ENCODE measurements at regions not wholly inside any gene's neighbourhood (a gene's known extent, or its start where the extent isn't known, plus 50 kb on each side); places are given as distances from the start of the nearest gene placed in this dataset.

GRCh38 chr9:26789959-26790358 is 102.6 kb downstream of the CAAP1 start:
- Histone ChIP-seq H3K27ac (ENCODE audit: low read depth, low read length) (no peak overlapping the region), H4K91ac (replicated peaks; ENCODE audit: insufficient read length, low read length) (no peak overlapping the region), H2AFZ (ENCODE audit: low read length) (no peak overlapping the region), H2BK120ac (replicated peaks; ENCODE audit: low read depth, low read length) (peak overlapping the region; percentile 39), H2BK20ac (ENCODE audit: low read length) (0 out of 2 replicates have a peak overlapping the region, but pooled peaks have one; percentile 55), H4K8ac (ENCODE audit: extremely low read depth, insufficient read depth, low read length) (no peak overlapping the region), H3K4me1 (replicated peaks in 1 of 4; ENCODE audit: control insufficient read depth in 3 of 4, insufficient read depth in 4 of 4, low read length in 3 of 4) (peaks cover 0 to 10% (median 0%) of the 10 kb centered on the region in 4 experiments; a peak in 1 of 7 replicates), H4K5ac (ENCODE audit: insufficient read length, low read depth, low read length) (no peak overlapping the region), H4K20me1 (replicated peaks in 1 of 2; ENCODE audit: control insufficient read depth in 1 of 2, insufficient read depth in 2 of 2, low read length in 2 of 2) (no peaks in the 10 kb centered on the region), H3K4me3 (ENCODE audit: extremely low read depth in 1 of 4, insufficient read depth in 2 of 4, low read depth in 3 of 4, low read length in 4 of 4) (no peak overlapping the region), H3K4ac (replicated peaks; ENCODE audit: insufficient read length, low read depth, low read length) (no peak overlapping the region), H3K9ac (replicated peaks in 1 of 4; ENCODE audit: extremely low read depth in 1 of 4, low read depth in 3 of 4, low read length in 3 of 4) (no peak overlapping the region), H2AK5ac (ENCODE audit: low read depth, low read length) (no peak overlapping the region), H3K23me2 (ENCODE audit: low read depth, low read length) (no peaks in the 10 kb centered on the region), H2BK5ac (ENCODE audit: low read depth, low read length) (no peak overlapping the region), H2BK12ac (ENCODE audit: low read depth, low read length) (no peak overlapping the region), H3K36me3 (ENCODE audit: control insufficient read depth in 2 of 4, insufficient read depth in 4 of 4, low read length in 3 of 4) (no peaks in the 10 kb centered on the region), H3K23ac (ENCODE audit: insufficient read length) (no peak overlapping the region), H2BK15ac (ENCODE audit: low read length) (no peak overlapping the region), H3K9me3 (ENCODE audit: insufficient read depth in 2 of 2, low read depth in 1 of 2, low read length in 1 of 2) (no peaks in the 10 kb centered on the region), H3K18ac (ENCODE audit: extremely low read depth, low read length) (no peak overlapping the region), H3K79me2 (ENCODE audit: control insufficient read depth in 1 of 2, insufficient read depth in 2 of 2, low read length in 2 of 2) (no peaks in the 10 kb centered on the region), H3K27me3 (replicated peaks in 1 of 4; ENCODE audit: control insufficient read depth in 3 of 4, extremely low read depth in 1 of 4, insufficient read depth in 3 of 4, low read length in 3 of 4) (peaks cover 0 to 2% (median 0%) of the 10 kb centered on the region in 4 experiments; a peak in 1 of 7 replicates), H3K79me1 (ENCODE audit: low read depth, low read length) (no peaks in the 10 kb centered on the region), H3K56ac (replicated peaks; ENCODE audit: insufficient read length, low read depth, low read length) (no peak overlapping the region), H3K4me2 (ENCODE audit: insufficient read depth in 1 of 2, low read depth in 2 of 2, low read length in 2 of 2) (no peak overlapping the region), H3K14ac (ENCODE audit: insufficient read length) (no peak overlapping the region)
- DNase-seq (ENCODE audit: low read depth in 1 of 2, low spot score in 2 of 2), result no peak
- POLR2A ChIA-PET (ENCODE audit: partially characterized antibody), result no interaction called here
- WGBS, 2 experiments (ENCODE audit: extremely low coverage in 1 of 2, insufficient coverage in 1 of 2, insufficient read length in 1 of 2, insufficient replicate concordance in 2 of 2, low coverage in 1 of 2, low lambda C conversion rate in 2 of 2, missing lambda C conversion rate in 1 of 2), result 66% methylated on average over 3 of the region's 3 CpGs; no CpG with 5 or more reads in 1 of the 2 experiments
- no peak for FAIRE-seq
- CTCF ChIA-PET (ENCODE audit: partially characterized antibody), result interaction anchor here (1.4 kb wide), 1 partner anchor 47 kb away, joined by 3 read pairs; no protein-coding TSS in a partner anchor
- no peak for TF ChIP-seq SAP30 (IDR thresholded peaks at IDR 0.05; ENCODE audit: insufficient read depth, insufficient replicate concordance, low read length)
- no peak for TF ChIP-seq PHF8 (conservative IDR thresholded peaks at IDR 0.05; ENCODE audit: low read depth, low read length)
- TF ChIP-seq CBX5 (IDR thresholded peaks at IDR 0.05; ENCODE audit: low read depth, low read length), result no peak
- TF ChIP-seq SIX5 (IDR thresholded peaks at IDR 0.05; ENCODE audit: low read depth, low read length), result no peak
- no peak for TF ChIP-seq EZH2 (IDR thresholded peaks at IDR 0.05; ENCODE audit: low read depth, low read length, severe bottlenecking)
- TF ChIP-seq POLR2A (IDR thresholded peaks at IDR 0.05; ENCODE audit: control extremely low read depth in 1 of 2, low read depth in 2 of 2, low read length in 2 of 2), result no peak
- TF ChIP-seq TAF1 (IDR thresholded peaks at IDR 0.05; ENCODE audit: low read depth, low read length), result no peak
